ENCODE measurements at regions not wholly inside any gene's neighbourhood (a gene's known extent, or its start where the extent isn't known, plus 50 kb on each side); places are given as distances from the start of the nearest gene placed in this dataset.
"Not testable (repeated sequence)": the region's sequence is repeated elsewhere in the genome, so short reads cannot be mapped to it uniquely, and the experiment has no call there.

DNA sequence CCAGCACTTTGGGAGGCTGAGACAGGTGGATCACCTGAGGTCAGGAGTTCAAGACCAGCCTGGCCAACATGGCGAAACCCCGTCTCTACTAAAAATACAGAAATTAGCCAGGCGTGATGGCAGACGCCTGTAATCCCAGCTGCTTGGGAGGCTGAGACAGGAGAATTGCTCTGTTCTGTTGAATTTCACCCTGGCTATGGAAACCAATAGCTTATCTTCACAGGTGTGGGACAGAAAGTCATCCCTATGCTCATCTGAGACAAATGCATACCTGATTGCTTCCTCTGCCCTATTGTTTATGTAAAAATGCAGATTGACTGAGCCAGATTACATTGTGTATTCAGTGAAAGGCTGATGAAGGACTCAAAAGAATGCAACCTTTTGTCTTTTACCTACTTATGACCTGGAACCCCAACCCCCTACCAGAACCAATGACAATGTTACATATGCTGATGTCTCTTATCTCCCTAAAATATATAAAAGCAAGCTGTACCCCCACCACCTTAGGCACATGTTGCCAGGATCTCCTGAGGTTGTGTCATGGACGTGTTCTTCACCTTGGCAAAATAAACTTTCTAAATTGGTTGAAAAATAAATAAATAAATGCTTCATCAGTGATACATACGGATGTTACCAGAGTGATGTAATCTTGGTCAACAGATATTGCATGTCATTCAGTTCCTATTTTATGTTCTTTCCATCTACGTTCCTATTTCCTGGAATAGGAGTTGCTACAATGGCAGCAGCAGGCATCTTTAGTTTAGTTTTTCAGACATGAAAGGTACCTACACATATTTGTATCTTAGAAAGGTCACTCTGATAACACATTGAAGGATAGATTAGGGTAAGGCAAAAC, 189.4 kb upstream of the SLC38A2 start:
- H3K4me1 ChIP-seq (replicated peaks in 1 of 4; ENCODE audit: control insufficient read depth in 3 of 4, insufficient read depth in 4 of 4, low read length in 3 of 4); DNase-seq (ENCODE audit: low read depth in 1 of 2, low spot score in 2 of 2); H3K23me2 ChIP-seq (ENCODE audit: low read depth, low read length); H2BK20ac ChIP-seq (ENCODE audit: low read length); H3K4me3 ChIP-seq (ENCODE audit: extremely low read depth in 1 of 4, insufficient read depth in 2 of 4, low read depth in 3 of 4, low read length in 4 of 4); H2BK12ac ChIP-seq (ENCODE audit: low read depth, low read length); H3K9me3 ChIP-seq (ENCODE audit: insufficient read depth in 2 of 2, low read depth in 1 of 2, low read length in 1 of 2); H3K4ac ChIP-seq (replicated peaks; ENCODE audit: insufficient read length, low read depth, low read length); H3K79me2 ChIP-seq (ENCODE audit: control insufficient read depth in 1 of 2, insufficient read depth in 2 of 2, low read length in 2 of 2); H3K9ac ChIP-seq (replicated peaks in 1 of 4; ENCODE audit: extremely low read depth in 1 of 4, low read depth in 3 of 4, low read length in 3 of 4); H2AFZ ChIP-seq (ENCODE audit: low read length); H3K79me1 ChIP-seq (ENCODE audit: low read depth, low read length); FAIRE-seq; H2BK5ac ChIP-seq (ENCODE audit: low read depth, low read length); H2BK15ac ChIP-seq (ENCODE audit: low read length); H4K5ac ChIP-seq (ENCODE audit: insufficient read length, low read depth, low read length); H2AK5ac ChIP-seq (ENCODE audit: low read depth, low read length); H3K23ac ChIP-seq (ENCODE audit: insufficient read length); H3K27me3 ChIP-seq (replicated peaks in 1 of 4; ENCODE audit: control insufficient read depth in 3 of 4, extremely low read depth in 1 of 4, insufficient read depth in 3 of 4, low read length in 3 of 4); H3K14ac ChIP-seq (ENCODE audit: insufficient read length); H2BK120ac ChIP-seq (replicated peaks; ENCODE audit: low read depth, low read length); H3K4me2 ChIP-seq (ENCODE audit: insufficient read depth in 1 of 2, low read depth in 2 of 2, low read length in 2 of 2); H3K18ac ChIP-seq (ENCODE audit: extremely low read depth, low read length); H4K8ac ChIP-seq (ENCODE audit: extremely low read depth, insufficient read depth, low read length); H4K20me1 ChIP-seq (replicated peaks in 1 of 2; ENCODE audit: control insufficient read depth in 1 of 2, insufficient read depth in 2 of 2, low read length in 2 of 2); H4K91ac ChIP-seq (replicated peaks; ENCODE audit: insufficient read length, low read length); H3K36me3 ChIP-seq (ENCODE audit: control insufficient read depth in 2 of 4, insufficient read depth in 4 of 4, low read length in 3 of 4); H3K56ac ChIP-seq (replicated peaks; ENCODE audit: insufficient read length, low read depth, low read length); H3K27ac ChIP-seq (ENCODE audit: low read depth, low read length): not testable (repeated sequence)
- CTCF ChIA-PET (ENCODE audit: partially characterized antibody) = interaction anchor here (0.6 kb wide), 2 partner anchors 23 to 116 kb away, joined by 3 to 4 read pairs; no protein-coding TSS in a partner anchor
- WGBS, 2 experiments (ENCODE audit: extremely low coverage in 1 of 2, insufficient coverage in 1 of 2, insufficient read length in 1 of 2, insufficient replicate concordance in 2 of 2, low coverage in 1 of 2, low lambda C conversion rate in 2 of 2, missing lambda C conversion rate in 1 of 2) = 88% methylated on average over 7 of the region's 7 CpGs; no CpG with 5 or more reads in 1 of the 2 experiments
- POLR2A ChIA-PET (ENCODE audit: partially characterized antibody) = interaction anchor here (1.2 kb wide), 1 partner anchor 219 kb away, joined by 4 read pairs; no protein-coding TSS in a partner anchor
